ENCODE measurements at regions not wholly inside any gene's neighbourhood (a gene's known extent, or its start where the extent isn't known, plus 50 kb on each side); places are given as distances from the start of the nearest gene placed in this dataset.
"Not testable (repeated sequence)": the region's sequence is repeated elsewhere in the genome, so short reads cannot be mapped to it uniquely, and the experiment has no call there.

DNA sequence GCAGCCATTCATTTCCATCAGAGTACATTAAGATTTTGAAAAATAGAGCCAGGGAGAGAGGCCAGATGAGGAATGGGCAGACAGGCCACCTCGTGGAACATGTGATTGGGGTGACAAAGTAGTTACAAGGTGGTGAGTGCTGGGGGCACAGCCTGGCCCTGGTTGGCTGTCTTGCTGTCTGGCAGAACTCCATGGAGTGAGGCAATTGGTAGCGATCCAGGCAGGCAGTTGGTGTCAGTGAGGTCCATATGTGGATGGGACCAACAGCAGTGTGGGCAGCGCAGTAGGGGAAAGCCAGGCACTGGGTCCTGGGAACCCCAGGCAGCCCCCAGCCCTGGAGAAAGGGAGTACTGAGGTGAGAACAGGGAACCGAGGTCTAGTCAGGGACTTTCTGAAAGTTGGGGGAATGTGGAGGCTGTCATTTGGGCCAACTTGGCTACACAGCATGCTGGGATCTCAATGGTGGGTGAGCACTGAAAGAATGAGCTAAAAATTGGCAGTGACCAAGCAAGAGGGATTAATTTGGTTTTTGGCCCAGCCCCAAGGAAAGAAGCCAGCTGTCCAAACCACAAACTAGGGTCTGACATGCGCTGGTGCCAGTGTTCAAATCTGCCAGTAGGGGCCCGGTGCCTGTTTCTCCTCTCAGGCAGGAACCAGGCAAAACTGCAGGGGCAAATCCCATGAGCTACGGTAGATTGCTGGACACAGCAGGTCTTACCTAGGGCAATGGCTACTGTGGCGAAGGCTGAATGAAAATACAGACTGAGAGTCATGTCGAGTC, 61.4 kb upstream of the E2F3 start:
- CTCF ChIA-PET: no interaction called here
- POLR2A ChIA-PET (ENCODE audit: low non-redundant PET): interaction anchor here (0.6 kb wide), 1 partner anchor 102 kb away, joined by 4 read pairs; no protein-coding TSS in a partner anchor
- H3K4me3 ChIP-seq (ENCODE audit: low read depth, low read length, poor library complexity, severe bottlenecking): no peak overlapping the region
- H3K27me3 ChIP-seq (replicated peaks; ENCODE audit: insufficient read depth, low read depth, low read length, poor library complexity): no peaks in the 10 kb centered on the region
- intact Hi-C loops (cut with micrococcal nuclease; ENCODE audit: unreplicated experiment): no loop called here
- no TSS peak for BruUV-seq (replicated peaks)
- TF ChIP-seq, protein P1, sequence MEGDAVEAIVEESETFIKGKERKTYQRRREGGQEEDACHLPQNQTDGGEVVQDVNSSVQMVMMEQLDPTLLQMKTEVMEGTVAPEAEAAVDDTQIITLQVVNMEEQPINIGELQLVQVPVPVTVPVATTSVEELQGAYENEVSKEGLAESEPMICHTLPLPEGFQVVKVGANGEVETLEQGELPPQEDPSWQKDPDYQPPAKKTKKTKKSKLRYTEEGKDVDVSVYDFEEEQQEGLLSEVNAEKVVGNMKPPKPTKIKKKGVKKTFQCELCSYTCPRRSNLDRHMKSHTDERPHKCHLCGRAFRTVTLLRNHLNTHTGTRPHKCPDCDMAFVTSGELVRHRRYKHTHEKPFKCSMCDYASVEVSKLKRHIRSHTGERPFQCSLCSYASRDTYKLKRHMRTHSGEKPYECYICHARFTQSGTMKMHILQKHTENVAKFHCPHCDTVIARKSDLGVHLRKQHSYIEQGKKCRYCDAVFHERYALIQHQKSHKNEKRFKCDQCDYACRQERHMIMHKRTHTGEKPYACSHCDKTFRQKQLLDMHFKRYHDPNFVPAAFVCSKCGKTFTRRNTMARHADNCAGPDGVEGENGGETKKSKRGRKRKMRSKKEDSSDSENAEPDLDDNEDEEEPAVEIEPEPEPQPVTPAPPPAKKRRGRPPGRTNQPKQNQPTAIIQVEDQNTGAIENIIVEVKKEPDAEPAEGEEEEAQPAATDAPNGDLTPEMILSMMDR (conservative IDR thresholded peaks at IDR 0.05; ENCODE audit: low read depth, low read length): peak; percentile 29; the same call in 1 of the 2 replicates
- TF ChIP-seq EZH2 (IDR thresholded peaks at IDR 0.05; ENCODE audit: borderline replicate concordance, low read depth, low read length, poor library complexity, severe bottlenecking): no peak
- H3K4me1 ChIP-seq (ENCODE audit: insufficient read depth, low read length, poor library complexity, severe bottlenecking): peaks cover 8% of the 10 kb centered on the region
- peak; percentile 58 for DNase-seq (ENCODE audit: low spot score)
- no peaks in the 10 kb centered on the region for H3K9me3 ChIP-seq (ENCODE audit: low read depth, low read length, poor library complexity, severe bottlenecking)
- no peak overlapping the region for H3K27ac ChIP-seq (ENCODE audit: low read depth, low read length, poor library complexity, severe bottlenecking)
- no peaks in the 10 kb centered on the region for H3K36me3 ChIP-seq (ENCODE audit: insufficient read depth, low read length, poor library complexity, severe bottlenecking)

- TF ChIP-seq EZH2 (IDR thresholded peaks at IDR 0.05; ENCODE audit: borderline replicate concordance, low read depth, low read length, poor library complexity, severe bottlenecking): no peak
- TF ChIP-seq, protein P1 (conservative IDR thresholded peaks at IDR 0.05; ENCODE audit: low read depth, low read length): no peak
- BruUV-seq (replicated peaks): no TSS peak
- Histone ChIP-seq H3K27me3 (replicated peaks; ENCODE audit: insufficient read depth, low read depth, low read length, poor library complexity) (no peaks in the 10 kb centered on the region), H3K9me3 (ENCODE audit: low read depth, low read length, poor library complexity, severe bottlenecking) (no peaks in the 10 kb centered on the region), H3K27ac (ENCODE audit: low read depth, low read length, poor library complexity, severe bottlenecking) (no peak overlapping the region), H3K4me1 (ENCODE audit: insufficient read depth, low read length, poor library complexity, severe bottlenecking) (peaks cover 5% of the 10 kb centered on the region), H3K36me3 (ENCODE audit: insufficient read depth, low read length, poor library complexity, severe bottlenecking) (no peaks in the 10 kb centered on the region), H3K4me3 (ENCODE audit: low read depth, low read length, poor library complexity, severe bottlenecking) (no peak overlapping the region)
- no peak for DNase-seq (ENCODE audit: low spot score)
- intact Hi-C loops (cut with micrococcal nuclease; ENCODE audit: unreplicated experiment): no loop called here
- POLR2A ChIA-PET (ENCODE audit: low non-redundant PET): no interaction called here
- CTCF ChIA-PET: no interaction called here
Measured at GRCh38 chr6:20341096-20341495, 60.6 kb upstream of the E2F3 start.

DNA sequence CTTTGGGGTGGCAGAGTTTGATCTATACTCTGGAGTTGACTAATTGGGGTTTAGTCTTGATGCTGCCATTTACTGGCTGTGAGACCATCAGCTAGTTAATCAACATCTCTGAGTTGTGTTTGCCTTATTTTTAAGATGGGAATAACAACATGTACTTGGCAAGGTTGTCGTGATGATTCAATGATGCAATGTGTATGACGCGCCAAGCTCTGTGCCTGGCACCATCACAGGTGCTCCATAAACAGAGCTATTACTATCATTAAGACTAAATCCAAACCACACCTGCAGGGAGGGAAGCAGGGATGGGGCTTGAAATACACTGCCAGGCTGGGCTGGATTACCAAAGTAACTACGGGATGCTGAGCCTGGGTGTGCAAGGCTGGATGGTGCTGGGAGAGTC, 60.1 kb upstream of the E2F3 start:
- no peak for DNase-seq (ENCODE audit: low spot score)
- BruUV-seq (replicated peaks): no TSS peak
- no peaks in the 10 kb centered on the region for H3K36me3 ChIP-seq (ENCODE audit: insufficient read depth, low read length, poor library complexity, severe bottlenecking)
- H3K4me3 ChIP-seq (ENCODE audit: low read depth, low read length, poor library complexity, severe bottlenecking): no peak overlapping the region
- CTCF ChIA-PET: interaction anchor here (0.6 kb wide), 1 partner anchor 59 kb away, joined by 5 read pairs; no protein-coding TSS in a partner anchor
- no peak for TF ChIP-seq EZH2 (IDR thresholded peaks at IDR 0.05; ENCODE audit: borderline replicate concordance, low read depth, low read length, poor library complexity, severe bottlenecking)
- TF ChIP-seq, protein P1 (conservative IDR thresholded peaks at IDR 0.05; ENCODE audit: low read depth, low read length): no peak
- POLR2A ChIA-PET (ENCODE audit: low non-redundant PET): no interaction called here
- H3K9me3 ChIP-seq (ENCODE audit: low read depth, low read length, poor library complexity, severe bottlenecking): no peaks in the 10 kb centered on the region
- H3K27ac ChIP-seq (ENCODE audit: low read depth, low read length, poor library complexity, severe bottlenecking): no peak overlapping the region
- peaks cover under 1% of the 10 kb centered on the region for H3K4me1 ChIP-seq (ENCODE audit: insufficient read depth, low read length, poor library complexity, severe bottlenecking)
- no peaks in the 10 kb centered on the region for H3K27me3 ChIP-seq (replicated peaks; ENCODE audit: insufficient read depth, low read depth, low read length, poor library complexity)
- intact Hi-C loops (cut with micrococcal nuclease; ENCODE audit: unreplicated experiment): no loop called here

DNA sequence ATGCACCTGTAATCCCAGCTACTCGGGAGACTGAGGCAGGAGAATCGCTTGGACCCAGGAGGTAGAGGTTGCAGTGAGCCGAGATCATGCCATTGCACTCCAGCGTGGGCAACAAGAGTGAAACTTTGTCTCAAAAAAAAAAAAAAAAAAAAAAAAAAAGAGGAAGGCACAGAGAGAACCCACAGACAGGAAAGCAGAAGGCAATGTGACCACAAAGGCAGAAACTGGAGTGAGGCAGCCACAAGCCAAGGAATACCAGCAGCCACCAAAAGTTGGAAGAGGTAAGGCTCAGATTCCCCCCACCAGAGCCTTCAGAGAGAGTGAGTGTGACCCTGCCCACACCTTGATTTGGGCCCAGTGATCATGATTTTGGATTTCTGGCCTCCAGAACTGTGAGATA, 54.7 kb upstream of the E2F3 start:
- CTCF ChIA-PET: not testable (repeated sequence)

More for the DNA sequence above, 54.7 kb upstream of the E2F3 start:
- POLR2A ChIA-PET (ENCODE audit: low non-redundant PET); DNase-seq (ENCODE audit: low spot score); H3K4me3 ChIP-seq (ENCODE audit: low read depth, low read length, poor library complexity, severe bottlenecking); BruUV-seq (replicated peaks); H3K27me3 ChIP-seq (replicated peaks; ENCODE audit: insufficient read depth, low read depth, low read length, poor library complexity); H3K4me1 ChIP-seq (ENCODE audit: insufficient read depth, low read length, poor library complexity, severe bottlenecking); H3K27ac ChIP-seq (ENCODE audit: low read depth, low read length, poor library complexity, severe bottlenecking); intact Hi-C loops (cut with micrococcal nuclease; ENCODE audit: unreplicated experiment); H3K36me3 ChIP-seq (ENCODE audit: insufficient read depth, low read length, poor library complexity, severe bottlenecking); H3K9me3 ChIP-seq (ENCODE audit: low read depth, low read length, poor library complexity, severe bottlenecking): not testable (repeated sequence)
